ENCODE measurements at regions not wholly inside any gene's neighbourhood (a gene's known extent, or its start where the extent isn't known, plus 50 kb on each side); places are given as distances from the start of the nearest gene placed in this dataset.

- TF ChIP-seq CTCF (IDR thresholded peaks at IDR 0.05; ENCODE audit: low read depth, low read length), result no peak
- Histone ChIP-seq H3K4me3 (ENCODE audit: low read depth, low read length) (no peak overlapping the region), H3K4me1 (no peaks in the 10 kb centered on the region), H3K36me3 (no peaks in the 10 kb centered on the region), H3K9me3 (no peaks in the 10 kb centered on the region), H3K27me3 (no peaks in the 10 kb centered on the region)
- DNase-seq, result no peak
Measured at GRCh38 chr18:47574966-47575365, 323.5 kb upstream of the SKOR2 start.

GRCh38 chr18:47571957-47572356 lies 320.5 kb upstream of the SKOR2 start:
- no peak for TF ChIP-seq CTCF (IDR thresholded peaks at IDR 0.05; ENCODE audit: low read depth, low read length)
- Histone ChIP-seq H3K4me3 (ENCODE audit: low read depth, low read length) (no peak overlapping the region), H3K9me3 (no peaks in the 10 kb centered on the region), H3K27me3 (no peaks in the 10 kb centered on the region), H3K36me3 (no peaks in the 10 kb centered on the region), H3K4me1 (no peaks in the 10 kb centered on the region)
- no peak for DNase-seq

GRCh38 chr18:47566809-47567208 lies 315.3 kb upstream of the SKOR2 start:
- no peaks in the 10 kb centered on the region for H3K9me3 ChIP-seq
- no peak for TF ChIP-seq CTCF (IDR thresholded peaks at IDR 0.05; ENCODE audit: low read depth, low read length)
- H3K4me3 ChIP-seq (ENCODE audit: low read depth, low read length), result no peak overlapping the region
- DNase-seq, result no peak
- H3K36me3 ChIP-seq, result no peaks in the 10 kb centered on the region
- no peaks in the 10 kb centered on the region for H3K4me1 ChIP-seq
- no peaks in the 10 kb centered on the region for H3K27me3 ChIP-seq

- TF ChIP-seq CTCF (IDR thresholded peaks at IDR 0.05; ENCODE audit: low read depth, low read length), result no peak
- H3K36me3 ChIP-seq, result no peaks in the 10 kb centered on the region
Measured at GRCh38 chr18:47560723-47561715, 309.6 kb upstream of the SKOR2 start.

GRCh38 chr18:47558110-47558750 lies 306.8 kb upstream of the SKOR2 start:
- no peaks in the 10 kb centered on the region for H3K4me1 ChIP-seq
- no peaks in the 10 kb centered on the region for H3K36me3 ChIP-seq
- no peaks in the 10 kb centered on the region for H3K27me3 ChIP-seq
- no peaks in the 10 kb centered on the region for H3K9me3 ChIP-seq
- H3K4me3 ChIP-seq (ENCODE audit: low read depth, low read length), result no peak overlapping the region
- DNase-seq, result no peak
- TF ChIP-seq CTCF (IDR thresholded peaks at IDR 0.05; ENCODE audit: low read depth, low read length), result no peak

More at GRCh38 chr18:47560723-47561715, 309.6 kb upstream of the SKOR2 start:
- DNase-seq, result no peak
- no peaks in the 10 kb centered on the region for H3K9me3 ChIP-seq
- no peaks in the 10 kb centered on the region for H3K27me3 ChIP-seq
- no peak overlapping the region for H3K4me3 ChIP-seq (ENCODE audit: low read depth, low read length)
- H3K4me1 ChIP-seq, result no peaks in the 10 kb centered on the region

GRCh38 chr18:47557160-47557559 lies 305.7 kb upstream of the SKOR2 start:
- H3K36me3 ChIP-seq, result no peaks in the 10 kb centered on the region
- H3K4me1 ChIP-seq, result no peaks in the 10 kb centered on the region
- DNase-seq, result no peak
- no peaks in the 10 kb centered on the region for H3K27me3 ChIP-seq
- TF ChIP-seq CTCF (IDR thresholded peaks at IDR 0.05; ENCODE audit: low read depth, low read length), result no peak; the same call in 1 of the 2 replicates
- H3K4me3 ChIP-seq (ENCODE audit: low read depth, low read length), result no peak overlapping the region
- no peaks in the 10 kb centered on the region for H3K9me3 ChIP-seq
